H9 (cell line): ENCODE measurements at regions not wholly inside any gene's neighbourhood (a gene's known extent, or its start where the extent isn't known, plus 50 kb on each side); places are given as distances from the start of the nearest gene placed in this dataset.

Experiments
- DNase-seq: peaks from one replicate; pipeline ENCODE4 v3.0.0-alpha.2; 2017
- H2AFZ ChIP-seq: one replicate; pipeline ENCODE4 v1.6.1; 2013; ENCODE audit warnings: mild to moderate bottlenecking, low read length, control low read depth, moderate library complexity
- H2AK5ac ChIP-seq: 2 replicates; pipeline ENCODE4 v1.6.1; 2013; ENCODE audit warnings: low read length, control low read depth, mixed read lengths; ENCODE audit not compliant: insufficient read length
- H2BK120ac ChIP-seq: one replicate; pipeline ENCODE4 v1.6.1; 2013; ENCODE audit warnings: low read depth, mild to moderate bottlenecking, low read length, control low read depth, inconsistent platforms; ENCODE audit not compliant: poor library complexity, severe bottlenecking
- H2BK12ac ChIP-seq: 2 replicates; pipeline ENCODE4 v1.6.1; 2013; ENCODE audit warnings: low read length, control low read depth, mixed read lengths, low read depth; ENCODE audit not compliant: insufficient read length
- H2BK15ac ChIP-seq: 2 replicates; pipeline ENCODE4 v1.6.1; 2013; ENCODE audit warnings: low read depth, low read length, control low read depth
- H2BK20ac ChIP-seq: one replicate; pipeline ENCODE4 v1.6.1; 2013; ENCODE audit warnings: low read depth, mild to moderate bottlenecking, low read length, control low read depth, inconsistent platforms; ENCODE audit not compliant: poor library complexity, severe bottlenecking
- H2BK5ac ChIP-seq: 2 replicates; pipeline ENCODE4 v1.6.1; 2013; ENCODE audit warnings: low read length, control low read depth, mixed read lengths; ENCODE audit not compliant: insufficient read length
- H3K14ac ChIP-seq: 2 replicates; pipeline ENCODE4 v1.6.1; 2013; ENCODE audit warnings: low read length, control low read depth; ENCODE audit not compliant: insufficient read depth
- H3K18ac ChIP-seq: 2 replicates; pipeline ENCODE4 v1.6.1; 2013; ENCODE audit warnings: low read depth, mild to moderate bottlenecking, mixed read lengths, low read length, control low read depth; ENCODE audit not compliant: insufficient read length
- H3K23ac ChIP-seq: 2 replicates; pipeline ENCODE4 v1.6.1; 2013; ENCODE audit warnings: low read length, control low read depth, mixed read lengths, low read depth; ENCODE audit not compliant: insufficient read length
- H3K23me2 ChIP-seq: 2 replicates; pipeline ENCODE4 v1.6.1; 2013; ENCODE audit warnings: low read depth, mild to moderate bottlenecking, mixed read lengths, low read length, control low read depth; ENCODE audit not compliant: insufficient read length, poor library complexity, severe bottlenecking
- H3K27ac ChIP-seq: 2 replicates; pipeline ENCODE4 v1.5.1; 2013; ENCODE audit warnings: low read length, control low read depth, mixed read lengths, low read depth; ENCODE audit not compliant: insufficient read length
- H3K27me3 ChIP-seq: 2 replicates; pipeline ENCODE4 v1.6.1; 2013; ENCODE audit warnings: low read length, control low read depth, inconsistent platforms; ENCODE audit not compliant: insufficient read depth
- H3K4ac ChIP-seq: 2 replicates; pipeline ENCODE4 v1.6.1; 2013; ENCODE audit warnings: low read depth, mild to moderate bottlenecking, control low read depth, inconsistent platforms, low read length, moderate library complexity
- H3K4me1 ChIP-seq: 2 replicates; pipeline ENCODE4 v1.6.1; 2013; ENCODE audit warnings: low read length, control low read depth, inconsistent platforms; ENCODE audit not compliant: insufficient read depth
- H3K4me2 ChIP-seq: 2 replicates; pipeline ENCODE4 v1.6.1; 2013; ENCODE audit warnings: low read length, control low read depth, mixed read lengths; ENCODE audit not compliant: insufficient read length, insufficient read depth
- H3K56ac ChIP-seq: 2 replicates; pipeline ENCODE4 v1.6.1; 2013; ENCODE audit warnings: low read depth, mild to moderate bottlenecking, mixed read lengths, low read length, control low read depth; ENCODE audit not compliant: insufficient read length
- H3K79me1 ChIP-seq: 2 replicates; pipeline ENCODE4 v1.6.1; 2013; ENCODE audit warnings: low read depth, mild to moderate bottlenecking, moderate library complexity, low read length, control low read depth, inconsistent platforms; ENCODE audit not compliant: insufficient read depth, poor library complexity, severe bottlenecking
- H3K79me2 ChIP-seq: 2 replicates; pipeline ENCODE4 v1.6.1; 2013; ENCODE audit warnings: low read length, control low read depth, inconsistent platforms; ENCODE audit not compliant: insufficient read depth
- H3K9ac ChIP-seq: 2 replicates; pipeline ENCODE4 v1.6.1; 2013; ENCODE audit warnings: low read length, control low read depth, mixed read lengths; ENCODE audit not compliant: insufficient read length; ENCODE audit errors: extremely low read depth
- H3K9me3 ChIP-seq: one replicate; pipeline ENCODE4 v1.6.1; 2013; ENCODE audit warnings: low read depth, low read length, inconsistent platforms; ENCODE audit not compliant: control insufficient read depth
- H3T11ph ChIP-seq: one replicate; pipeline ENCODE4 v1.6.1; 2013; ENCODE audit warnings: mild to moderate bottlenecking, low read length, control low read depth, inconsistent platforms
- H4K20me1 ChIP-seq: one replicate; pipeline ENCODE4 v1.6.1; 2013; ENCODE audit not compliant: control insufficient read depth, insufficient read length, insufficient read depth
- H4K5ac ChIP-seq: 2 replicates; pipeline ENCODE4 v1.6.1; 2013; ENCODE audit warnings: low read depth, mild to moderate bottlenecking, mixed read lengths, low read length, control low read depth; ENCODE audit not compliant: insufficient read length
- H4K8ac ChIP-seq: replicated peaks from 2 replicates; pipeline ENCODE4 v1.6.1; 2013; ENCODE audit warnings: low read length, control low read depth, mixed read lengths, low read depth; ENCODE audit not compliant: insufficient read length
- H4K91ac ChIP-seq: 2 replicates; pipeline ENCODE4 v1.6.1; 2013; ENCODE audit warnings: low read depth, mild to moderate bottlenecking, moderate library complexity, mixed read lengths, low read length, control low read depth; ENCODE audit not compliant: insufficient read length
- H3K27ac Mint-ChIP-seq, 3 experiments: 2 replicates in 2 of 3; 3 replicates in 1 of 3; pipeline ENCODE4 v1.8.0; 2020 to 2021; ENCODE audit warnings: mixed read lengths in 3 of 3, mild to moderate bottlenecking in 1 of 3, moderate library complexity in 1 of 3
- H3K27me3 Mint-ChIP-seq: 2 replicates; pipeline ENCODE4 v1.8.0; 2021; ENCODE audit warnings: low read depth, mild to moderate bottlenecking, moderate library complexity, mixed read lengths
- H3K36me3 Mint-ChIP-seq, 3 experiments: 2 replicates in 2 of 3; 3 replicates in 1 of 3; pipeline ENCODE4 v1.8.0; 2020 to 2021; ENCODE audit warnings: low read depth in 3 of 3, mixed read lengths in 3 of 3; ENCODE audit not compliant: insufficient read depth in 1 of 3
- H3K4me1 Mint-ChIP-seq, 2 experiments: 2 replicates each; pipeline ENCODE4 v1.8.0; 2020; ENCODE audit warnings: mixed read lengths in 2 of 2
- H3K4me3 Mint-ChIP-seq, 2 experiments: 2 replicates in 1 of 2; 3 replicates in 1 of 2; pipeline ENCODE4 v1.8.0; 2020 to 2021; ENCODE audit warnings: mild to moderate bottlenecking in 2 of 2, mixed read lengths in 2 of 2, moderate library complexity in 1 of 2
- H3K9me3 Mint-ChIP-seq, 2 experiments: 2 replicates in 1 of 2; 3 replicates in 1 of 2; pipeline ENCODE4 v1.8.0; 2020; ENCODE audit warnings: mild to moderate bottlenecking in 2 of 2, mixed read lengths in 2 of 2, moderate library complexity in 1 of 2
- CTCF ChIP-seq: fragments of 200-600 bp; sonication (generic); conservative IDR thresholded peaks from 3 replicates; pipeline ENCODE4 v1.8.0; 2021; ENCODE audit warnings: antibody characterized with exemption, mild to moderate bottlenecking

GRCh38 chr7:145875267-145875666, 241.3 kb upstream of the CNTNAP2 start:
- Histone ChIP-seq H3K9me3 (no peaks in the 10 kb centered on the region), H4K8ac (no peak overlapping the region), H3K27me3 (no peaks in the 10 kb centered on the region), H4K20me1 (no peaks in the 10 kb centered on the region), H2BK5ac (no peak overlapping the region), H4K91ac (no peak overlapping the region), H3K27ac (no peak overlapping the region), H3K4me2 (no peak overlapping the region), H3K9ac (no peak overlapping the region), H4K5ac (no peak overlapping the region), H3K23me2 (no peaks in the 10 kb centered on the region), H2BK20ac (no peak overlapping the region), H2BK15ac (no peak overlapping the region), H2BK12ac (no peak overlapping the region), H2BK120ac (no peak overlapping the region), H3T11ph (no peak overlapping the region), H2AFZ (no peak overlapping the region), H3K18ac (no peak overlapping the region), H3K79me2 (no peaks in the 10 kb centered on the region), H3K14ac (no peak overlapping the region), H3K4ac (no peak overlapping the region), H2AK5ac (no peak overlapping the region), H3K4me1 (no peaks in the 10 kb centered on the region), H3K79me1 (no peaks in the 10 kb centered on the region), H3K23ac (no peak overlapping the region), H3K56ac (no peak overlapping the region)
- no peak overlapping the region for H3K4me3 Mint-ChIP-seq
- no peak for DNase-seq
- no peak overlapping the region for H3K27ac Mint-ChIP-seq
- TF ChIP-seq CTCF, result no peak
- H3K4me1 Mint-ChIP-seq, result no peaks in the 10 kb centered on the region
- no peaks in the 10 kb centered on the region for H3K36me3 Mint-ChIP-seq
- H3K9me3 Mint-ChIP-seq, result no peaks in the 10 kb centered on the region
- no peaks in the 10 kb centered on the region for H3K27me3 Mint-ChIP-seq
